ENCODE measurements at regions not wholly inside any gene's neighbourhood (a gene's known extent, or its start where the extent isn't known, plus 50 kb on each side); places are given as distances from the start of the nearest gene placed in this dataset.

GRCh38 chr1:8145545-8146202, 119.6 kb upstream of the ERRFI1 start:
- TF ChIP-seq POLR2AphosphoS5 (IDR thresholded peaks at IDR 0.05), result no peak
- TF ChIP-seq, protein P1, sequence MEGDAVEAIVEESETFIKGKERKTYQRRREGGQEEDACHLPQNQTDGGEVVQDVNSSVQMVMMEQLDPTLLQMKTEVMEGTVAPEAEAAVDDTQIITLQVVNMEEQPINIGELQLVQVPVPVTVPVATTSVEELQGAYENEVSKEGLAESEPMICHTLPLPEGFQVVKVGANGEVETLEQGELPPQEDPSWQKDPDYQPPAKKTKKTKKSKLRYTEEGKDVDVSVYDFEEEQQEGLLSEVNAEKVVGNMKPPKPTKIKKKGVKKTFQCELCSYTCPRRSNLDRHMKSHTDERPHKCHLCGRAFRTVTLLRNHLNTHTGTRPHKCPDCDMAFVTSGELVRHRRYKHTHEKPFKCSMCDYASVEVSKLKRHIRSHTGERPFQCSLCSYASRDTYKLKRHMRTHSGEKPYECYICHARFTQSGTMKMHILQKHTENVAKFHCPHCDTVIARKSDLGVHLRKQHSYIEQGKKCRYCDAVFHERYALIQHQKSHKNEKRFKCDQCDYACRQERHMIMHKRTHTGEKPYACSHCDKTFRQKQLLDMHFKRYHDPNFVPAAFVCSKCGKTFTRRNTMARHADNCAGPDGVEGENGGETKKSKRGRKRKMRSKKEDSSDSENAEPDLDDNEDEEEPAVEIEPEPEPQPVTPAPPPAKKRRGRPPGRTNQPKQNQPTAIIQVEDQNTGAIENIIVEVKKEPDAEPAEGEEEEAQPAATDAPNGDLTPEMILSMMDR (IDR thresholded peaks at IDR 0.05), result no peak
- no peak for TF ChIP-seq EP300 (IDR thresholded peaks at IDR 0.05)
- no peak for TF ChIP-seq POLR2A (IDR thresholded peaks at IDR 0.05)
- no peak overlapping the region for H3K4me3 ChIP-seq
- no peak for ATAC-seq
- WGBS, 2 donors (ENCODE audit: low coverage in 1 of 2), result 76 to 78% methylated on average over 5 to 8 of the region's 8 CpGs
- no peaks in the 10 kb centered on the region for H3K9me3 ChIP-seq
- no peaks in the 10 kb centered on the region for H3K36me3 ChIP-seq
- peak overlapping the region in 1 of 4 donors; percentile 74 for H3K27ac ChIP-seq
- peaks cover 0 to 29% (median 0%) of the 10 kb centered on the region in 3 donors for H3K4me1 ChIP-seq
- H3K27me3 ChIP-seq, result no peaks in the 10 kb centered on the region

- Histone ChIP-seq H3K36me3 (no peaks in the 10 kb centered on the region), H3K4me1 (peaks cover 0 to 29% (median 0%) of the 10 kb centered on the region in 3 donors), H3K9me3 (no peaks in the 10 kb centered on the region), H3K27ac (peak overlapping the region in 3 of 4 donors; percentile 9 to 87 (median 78)), H3K4me3 (no peak overlapping the region), H3K27me3 (no peaks in the 10 kb centered on the region)
- no peak for ATAC-seq
- TF ChIP-seq POLR2A (IDR thresholded peaks at IDR 0.05), result no peak
- TF ChIP-seq, protein P1 (IDR thresholded peaks at IDR 0.05), result no peak
- TF ChIP-seq POLR2AphosphoS5 (IDR thresholded peaks at IDR 0.05), result no peak
- no peak for TF ChIP-seq EP300 (IDR thresholded peaks at IDR 0.05)
- 81 to 100% methylated on average over 1 to 3 of the region's 13 CpGs for WGBS, 2 donors (ENCODE audit: low coverage in 1 of 2)
Observed at GRCh38 chr1:8144323-8144722, 118.2 kb upstream of the ERRFI1 start.

- Histone ChIP-seq H3K9me3 (no peaks in the 10 kb centered on the region), H3K36me3 (no peaks in the 10 kb centered on the region), H3K4me3 (no peak overlapping the region), H3K4me1 (peaks cover 0 to 34% (median 0%) of the 10 kb centered on the region in 3 donors), H3K27ac (peak overlapping the region; percentile 67 to 87 (median 80)), H3K27me3 (no peaks in the 10 kb centered on the region)
- 41 to 67% methylated on average over 6 to 7 of the region's 7 CpGs for WGBS, 2 donors (ENCODE audit: low coverage in 1 of 2)
- ATAC-seq, result peak; percentile 32
- TF ChIP-seq POLR2AphosphoS5 (IDR thresholded peaks at IDR 0.05), result no peak
- TF ChIP-seq EP300 (IDR thresholded peaks at IDR 0.05), result no peak
- TF ChIP-seq POLR2A (IDR thresholded peaks at IDR 0.05), result no peak
- TF ChIP-seq, protein P1 (IDR thresholded peaks at IDR 0.05), result no peak
Observed at GRCh38 chr1:8142955-8143629, 117.0 kb upstream of the ERRFI1 start.

DNA sequence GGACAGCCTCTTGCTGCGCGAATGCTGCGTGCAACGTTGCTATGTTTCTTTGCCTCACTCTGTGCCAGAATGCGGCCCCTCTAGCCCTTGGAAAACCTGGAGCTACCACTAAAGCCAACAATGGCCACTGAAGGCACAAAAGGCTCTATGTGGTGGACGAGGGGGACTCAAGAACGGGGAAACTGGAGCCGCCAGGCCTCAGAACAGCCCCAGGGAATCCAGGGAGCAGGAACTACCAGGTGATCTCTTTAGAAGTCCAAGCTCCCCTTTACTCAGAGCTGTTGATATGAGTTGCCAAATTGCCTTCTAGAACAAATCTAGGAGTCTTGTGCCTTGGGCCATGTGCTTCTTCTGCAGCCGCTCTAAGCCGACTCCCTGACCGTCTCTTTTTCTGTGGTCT, 113.8 kb upstream of the ERRFI1 start:
- no peaks in the 10 kb centered on the region for H3K36me3 ChIP-seq
- no peak for ATAC-seq
- H3K27ac ChIP-seq, result peak overlapping the region in 3 of 4 donors; percentile 53 to 87 (median 78)
- H3K4me3 ChIP-seq, result no peak overlapping the region
- WGBS, 2 donors (ENCODE audit: low coverage in 1 of 2), result 91% methylated on average over 5 of the region's 11 CpGs; no CpG with 5 or more reads in 1 of the 2 donors
- TF ChIP-seq, protein P1 (IDR thresholded peaks at IDR 0.05), result no peak
- no peak for TF ChIP-seq EP300 (IDR thresholded peaks at IDR 0.05)
- no peak for TF ChIP-seq POLR2A (IDR thresholded peaks at IDR 0.05)
- TF ChIP-seq POLR2AphosphoS5 (IDR thresholded peaks at IDR 0.05), result no peak
- H3K4me1 ChIP-seq, result peaks cover 13 to 58% (median 14%) of the 10 kb centered on the region in 3 donors
- no peaks in the 10 kb centered on the region for H3K27me3 ChIP-seq
- H3K9me3 ChIP-seq, result no peaks in the 10 kb centered on the region
